HG02884 (cell line): ENCODE measurements at regions not wholly inside any gene's neighbourhood (a gene's known extent, or its start where the extent isn't known, plus 50 kb on each side); places are given as distances from the start of the nearest gene placed in this dataset.
"Not testable (repeated sequence)": the region's sequence is repeated elsewhere in the genome, so short reads cannot be mapped to it uniquely, and the experiment has no call there.

ENCODE experiments used
- ATAC-seq: cut with Tn5 transposase; IDR thresholded peaks from one replicate; pipeline ENCODE4 v1.9.1; 2021; ENCODE audit warnings: mild to moderate bottlenecking, moderate library complexity; ENCODE audit not compliant: unreplicated experiment

DNA sequence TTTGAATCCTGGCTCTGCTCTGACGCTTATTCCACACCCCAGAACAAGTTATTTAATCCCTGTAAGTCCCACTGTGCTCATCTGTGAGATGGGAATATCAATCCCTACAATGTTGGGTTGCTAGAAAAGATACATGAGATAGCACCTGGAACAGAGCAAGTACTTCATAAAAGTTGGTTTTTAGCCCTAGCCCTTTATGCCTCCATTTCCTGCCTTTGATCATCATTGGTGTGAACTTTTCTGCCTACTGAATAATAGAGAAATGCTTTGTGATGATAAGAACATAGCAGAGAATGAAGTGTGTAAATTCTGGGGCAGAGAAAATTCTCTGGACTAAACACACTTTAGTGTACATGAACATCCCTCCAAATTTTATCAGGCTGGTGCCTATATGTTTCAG lies 90.3 kb upstream of the RANBP6 start:
- no peak for ATAC-seq

GRCh38 chr9:6104406-6104805 lies 89.0 kb upstream of the RANBP6 start:
- ATAC-seq, result not testable (repeated sequence)

DNA sequence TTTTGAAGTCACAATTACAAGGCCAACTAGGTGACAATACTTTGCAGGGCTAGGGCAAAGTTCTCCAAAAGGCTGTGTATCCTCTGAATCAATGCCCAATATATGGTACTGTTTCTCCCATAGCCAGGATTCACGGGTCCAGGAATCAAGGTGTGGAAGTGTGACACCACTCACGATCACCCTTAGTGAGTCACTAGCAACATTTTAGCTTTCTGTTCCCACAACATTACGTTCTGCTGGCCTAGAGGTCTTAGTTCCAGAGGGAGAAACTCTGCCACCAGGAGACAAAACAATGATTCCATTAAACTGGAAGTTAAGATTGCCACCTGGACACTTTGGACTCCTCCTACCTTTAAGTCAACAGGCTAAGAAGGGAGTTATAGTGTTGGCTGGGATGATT lies 88.5 kb upstream of the RANBP6 start:
- ATAC-seq, result not testable (repeated sequence)

GRCh38 chr9:6102336-6102987 lies 87.0 kb upstream of the RANBP6 start:
- not testable (repeated sequence) for ATAC-seq

DNA sequence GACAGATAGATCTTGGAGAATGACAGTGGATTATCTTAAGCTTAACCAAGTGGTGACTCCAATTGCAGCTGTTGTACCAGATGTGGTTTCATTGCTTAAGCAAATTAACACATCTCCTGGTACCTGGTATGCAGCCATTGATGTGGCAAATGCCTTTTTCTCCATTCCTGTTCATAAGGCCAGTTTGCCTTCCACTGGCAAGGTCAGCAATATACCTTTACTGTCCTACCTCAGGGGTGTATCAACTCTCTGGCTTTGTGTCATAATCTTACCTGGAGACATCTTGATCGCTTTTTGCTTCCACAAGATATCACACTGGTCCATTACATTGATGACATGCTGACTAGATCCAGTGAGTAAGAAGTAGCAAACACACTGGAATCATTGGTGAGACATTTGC lies 86.3 kb upstream of the RANBP6 start:
- ATAC-seq, result not testable (repeated sequence)

DNA sequence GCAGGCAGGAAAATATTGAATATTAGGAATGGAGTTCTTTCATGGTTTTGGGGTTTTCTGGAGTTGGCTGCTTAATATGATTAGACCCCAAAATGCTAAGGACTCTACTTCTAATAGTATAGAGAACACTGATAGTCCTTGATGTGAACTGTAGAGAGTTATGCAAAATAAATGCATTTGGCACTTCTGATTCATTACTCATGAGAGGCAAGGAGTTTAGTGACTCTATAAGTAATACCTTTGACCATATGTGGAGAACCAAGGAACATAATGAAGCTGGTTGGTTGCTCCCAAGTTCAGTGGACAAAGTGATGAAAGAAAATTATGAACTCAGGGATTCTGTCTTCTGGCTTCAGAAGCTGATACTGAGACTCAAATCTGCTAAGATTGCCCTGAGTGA lies 83.9 kb upstream of the RANBP6 start:
- ATAC-seq, result not testable (repeated sequence)

DNA sequence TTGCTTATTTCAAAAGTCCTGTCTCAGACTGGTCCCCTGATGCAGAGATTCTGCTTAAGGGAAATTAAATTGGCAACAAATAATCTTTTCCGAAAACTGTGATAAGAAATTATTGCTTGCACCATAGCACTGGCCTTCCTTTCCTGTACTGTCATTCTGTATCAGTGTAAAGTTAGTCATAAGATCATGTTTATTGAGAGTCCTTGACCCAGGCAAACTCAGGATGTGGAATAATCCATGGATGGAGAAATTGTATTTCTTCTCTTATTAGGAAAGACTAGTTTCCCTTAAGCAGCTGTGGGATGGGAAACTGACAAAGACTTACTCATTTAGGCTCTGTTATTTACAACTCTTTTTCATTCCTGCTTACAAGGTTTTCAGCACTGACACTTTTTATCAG lies 83.0 kb upstream of the RANBP6 start:
- ATAC-seq, result no peak

- ATAC-seq, result no peak
Observed at GRCh38 chr9:6096821-6097220, 81.4 kb upstream of the RANBP6 start.

GRCh38 chr9:6090277-6091210 lies 75.1 kb upstream of the RANBP6 start:
- no peak for ATAC-seq

DNA sequence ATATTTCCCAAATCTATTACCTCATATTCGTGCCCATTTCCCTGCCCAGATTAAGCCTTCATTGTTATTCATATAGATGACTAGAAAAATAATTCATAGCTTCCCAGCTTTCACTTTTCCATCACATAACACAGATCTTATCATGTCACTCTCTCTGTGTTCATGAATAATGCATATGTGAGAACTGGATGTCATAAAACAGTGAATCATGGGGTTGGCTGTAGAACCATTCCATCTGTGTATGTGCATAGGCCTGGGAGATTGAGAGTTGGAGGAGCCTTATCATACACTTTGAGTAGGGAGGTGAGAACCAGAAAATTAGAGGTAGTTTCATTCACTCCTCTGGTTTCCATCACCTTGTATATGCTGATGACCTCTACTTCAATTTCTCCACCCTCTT lies 73.9 kb upstream of the RANBP6 start:
- no peak for ATAC-seq

GRCh38 chr9:6086006-6086655 lies 70.7 kb upstream of the RANBP6 start:
- no peak for ATAC-seq

DNA sequence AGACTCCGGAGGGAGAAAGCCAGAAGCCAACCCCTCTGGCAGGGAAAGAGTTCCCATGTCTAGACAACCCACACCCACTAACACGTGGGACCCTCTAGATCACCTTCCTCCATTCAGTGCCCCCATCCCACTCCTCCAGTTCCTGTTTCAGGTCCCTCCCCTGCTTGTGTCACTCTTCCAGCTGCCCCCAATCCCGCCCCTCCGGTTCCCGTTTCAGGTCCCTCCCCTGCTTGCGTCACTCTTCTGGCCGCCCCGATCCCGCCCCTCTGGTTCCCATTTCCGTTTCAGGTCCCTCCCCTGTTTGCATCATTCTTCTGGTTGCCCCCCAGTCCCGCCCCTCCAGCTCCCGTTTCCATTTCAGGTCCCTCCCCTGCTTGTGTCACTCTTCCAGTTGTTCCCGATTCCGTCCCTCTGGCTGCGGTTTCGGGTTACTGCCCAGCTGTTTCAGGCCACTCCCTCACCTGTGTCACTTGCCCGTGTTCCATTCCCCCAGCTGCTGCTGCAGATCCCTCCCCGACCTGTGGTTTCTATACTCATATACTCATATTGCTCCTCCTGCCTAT lies 64.8 kb upstream of the RANBP6 start:
- peak; percentile 52 for ATAC-seq

GRCh38 chr9:6079386-6079785 lies 64.0 kb upstream of the RANBP6 start:
- ATAC-seq, result no peak

DNA sequence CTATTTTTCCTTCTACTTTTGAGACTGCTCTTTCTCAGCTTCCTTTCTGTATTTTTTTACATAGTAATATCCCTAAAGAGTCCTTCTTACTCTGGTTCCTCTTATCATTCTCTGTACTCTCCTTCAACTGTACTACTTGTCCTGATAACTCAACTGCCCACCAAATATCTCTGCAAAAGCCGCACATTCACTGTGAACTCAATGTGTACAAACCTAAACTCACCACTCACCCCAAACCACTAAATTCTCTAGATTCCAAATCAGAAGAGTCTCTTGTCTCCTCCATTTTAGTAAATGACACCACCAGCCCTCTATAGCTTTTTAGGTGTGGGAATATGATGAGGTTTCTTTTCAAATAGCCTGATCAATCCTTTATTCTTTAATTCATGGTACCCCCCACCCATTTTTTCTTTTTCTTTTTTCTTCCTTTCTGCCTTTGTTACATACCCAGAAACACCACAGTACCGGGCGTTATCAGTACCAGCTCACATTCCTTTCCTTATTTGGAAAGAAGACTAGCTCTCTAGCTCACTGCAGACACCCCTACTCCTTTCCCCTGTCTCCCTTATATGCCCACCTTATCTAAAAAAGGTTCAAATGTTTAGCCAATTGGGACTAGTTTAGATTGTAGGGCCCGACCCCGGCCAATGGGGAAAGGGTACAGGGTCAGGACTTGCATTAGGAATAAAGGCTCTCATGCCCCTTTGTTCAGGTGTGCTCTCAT lies 63.1 kb upstream of the RANBP6 start:
- ATAC-seq, result no peak

DNA sequence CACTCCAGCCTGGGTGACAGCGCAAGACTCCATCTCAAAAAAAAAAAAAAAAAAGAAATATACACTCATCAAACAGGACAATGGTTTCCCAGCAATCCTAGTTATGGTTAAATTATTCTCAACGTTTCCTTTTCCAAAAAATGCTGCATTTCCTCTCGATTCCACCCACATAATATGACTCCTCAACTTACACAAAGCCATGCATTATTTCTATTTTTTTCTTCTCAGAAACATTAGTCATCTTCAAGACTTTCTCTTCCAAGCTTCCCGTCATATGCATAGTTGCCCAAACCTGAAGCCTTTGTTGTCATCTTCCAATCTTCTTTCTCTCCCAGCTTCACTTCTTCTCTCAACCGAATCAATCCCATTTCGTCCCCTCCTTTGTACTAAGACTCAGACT lies 61.4 kb upstream of the RANBP6 start:
- no peak for ATAC-seq

DNA sequence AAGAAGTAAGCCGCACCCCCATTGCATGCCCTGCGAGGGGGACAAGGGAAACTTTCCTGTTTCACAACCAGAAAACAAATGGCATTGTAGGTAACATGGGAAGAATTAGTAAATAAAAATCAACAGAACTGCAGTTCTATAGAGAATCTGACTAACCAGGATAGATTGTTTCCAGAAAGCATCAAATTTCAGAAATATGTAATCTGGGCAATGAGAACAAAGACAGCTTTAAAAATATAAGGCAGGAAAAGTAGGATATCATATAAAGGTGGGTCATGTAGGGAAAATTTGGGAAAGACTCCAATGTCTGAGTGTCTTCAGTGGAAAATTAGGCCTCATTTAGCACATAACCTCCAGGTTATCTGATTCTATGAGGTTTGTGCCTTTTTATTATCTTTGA lies 58.3 kb upstream of the RANBP6 start:
- no peak for ATAC-seq

GRCh38 chr9:6072865-6073264 lies 57.4 kb upstream of the RANBP6 start:
- ATAC-seq, result no peak

DNA sequence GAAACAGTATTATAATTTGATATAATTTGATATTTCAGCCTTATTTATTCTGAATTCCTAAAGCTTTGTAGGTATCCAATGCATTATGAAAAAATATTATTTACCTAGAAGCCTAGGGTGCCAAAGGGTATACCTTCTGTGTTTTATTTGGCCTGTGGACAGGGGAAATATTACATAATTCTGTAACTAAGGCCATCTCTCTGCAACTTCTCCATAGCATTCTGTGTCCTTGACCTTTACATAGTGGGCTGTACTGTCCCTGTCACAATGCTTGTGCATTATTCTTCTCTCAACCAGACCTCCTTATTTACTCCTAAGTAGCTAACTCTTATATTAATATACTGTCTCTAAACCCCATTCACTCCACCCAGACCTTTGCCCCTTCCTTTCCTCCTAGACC lies 57.0 kb upstream of the RANBP6 start:
- ATAC-seq, result no peak

GRCh38 chr9:6068983-6069382 lies 53.6 kb upstream of the RANBP6 start:
- ATAC-seq, result peak; percentile 69

DNA sequence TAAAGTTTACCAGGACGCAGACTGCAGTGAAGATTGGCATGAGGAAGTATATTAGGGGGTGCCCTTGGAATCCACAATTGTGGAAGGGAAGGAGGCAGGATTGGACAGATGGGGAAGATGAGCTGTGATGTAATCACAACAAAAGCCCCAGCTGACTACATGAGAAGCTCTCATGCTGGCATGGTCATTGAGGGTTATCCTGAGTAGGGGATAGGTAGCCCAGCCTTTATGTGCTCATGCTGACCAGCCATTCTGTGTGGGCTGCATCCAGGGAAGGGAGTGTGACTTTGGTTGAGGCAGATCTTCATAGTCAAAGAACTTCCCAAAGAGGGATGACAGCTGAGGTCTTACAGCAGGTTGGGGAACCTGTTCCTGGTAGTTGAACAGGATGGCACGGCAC lies 52.0 kb upstream of the RANBP6 start:
- ATAC-seq, result no peak
